Esophagus muscularis mucosa (tissue), 4 donors: ENCODE measurements at regions not wholly inside any gene's neighbourhood (a gene's known extent, or its start where the extent isn't known, plus 50 kb on each side); places are given as distances from the start of the nearest gene placed in this dataset.

Experiments
- DNase-seq: peaks from one replicate; pipeline ENCODE4 v3.0.0-alpha.2; 2017; ENCODE audit errors: extremely low spot score
- H3K27ac ChIP-seq, 4 donors: fragments of 200-600 bp; sonication (generic); replicated peaks in 1 of 4; 1 replicate in 3 of 4; 2 replicates in 1 of 4; pipeline ENCODE4 v1.5.1; 2016 to 2019; ENCODE audit warnings: mild to moderate bottlenecking in 1 of 4
- H3K27me3 ChIP-seq, 4 donors: fragments of 200-600 bp; sonication (generic); one replicate each; pipeline versions ENCODE4 v1.5.1 to v1.6.0; 2016 to 2019
- H3K36me3 ChIP-seq, 4 donors: fragments of 200-600 bp; sonication (generic); one replicate each; pipeline ENCODE4 v1.5.1; 2016 to 2019
- H3K4me1 ChIP-seq, 4 donors: fragments of 200-600 bp; sonication (generic); one replicate each; pipeline ENCODE4 v1.5.1; 2016 to 2019
- H3K4me3 ChIP-seq, 4 donors: fragments of 200-600 bp; sonication (generic); 1 replicate in 2 of 4; 2 replicates in 2 of 4; pipeline ENCODE4 v1.5.1; 2016 to 2019; ENCODE audit warnings: mild to moderate bottlenecking in 4 of 4, moderate library complexity in 1 of 4
- H3K9me3 ChIP-seq, 4 donors: fragments of 200-600 bp; sonication (generic); 1 replicate in 3 of 4; 2 replicates in 1 of 4; pipeline ENCODE4 v1.5.1; 2016 to 2019
- EP300 ChIP-seq: sonication (generic); formaldehyde crosslinking; IDR thresholded peaks from one replicate; pipeline ENCODE4 v1.6.1; 2017; ENCODE audit warnings: antibody characterized with exemption
- POLR2A ChIP-seq: fragments of 450-650 bp; IDR thresholded peaks from one replicate; pipeline ENCODE4 v1.6.1; 2017; ENCODE audit warnings: antibody characterized with exemption, moderate library complexity, mild to moderate bottlenecking, low read depth
- POLR2AphosphoS5 ChIP-seq, 2 donors: sonication (generic); formaldehyde crosslinking; IDR thresholded peaks; one replicate each; pipeline ENCODE4 v1.6.1; 2017; ENCODE audit warnings: antibody characterized with exemption in 2 of 2
- WGBS: methylation state at CpG from one replicate; pipeline ENCODE4 v1.1.5; 2018; 5-methylcytosine and 5-hydroxymethylcytosine counted together
- intact Hi-C: fragments of 100-400 bp; cut with DNase I; formaldehyde crosslinking; loops from one replicate; pipeline ENCODE4 v1.15.1; 2023
- TF ChIP-seq, protein P1 (sequence below), 3 experiments: fragments of 200-600 bp in 2 of 3; fragments of 450-650 bp in 1 of 3; sonication (generic) in 2 of 3; IDR thresholded peaks; one replicate each; pipeline ENCODE4 v1.5.1; 2017 to 2019; ENCODE audit warnings: antibody characterized with exemption in 3 of 3, mild to moderate bottlenecking in 2 of 3, moderate library complexity in 1 of 3

DNA sequence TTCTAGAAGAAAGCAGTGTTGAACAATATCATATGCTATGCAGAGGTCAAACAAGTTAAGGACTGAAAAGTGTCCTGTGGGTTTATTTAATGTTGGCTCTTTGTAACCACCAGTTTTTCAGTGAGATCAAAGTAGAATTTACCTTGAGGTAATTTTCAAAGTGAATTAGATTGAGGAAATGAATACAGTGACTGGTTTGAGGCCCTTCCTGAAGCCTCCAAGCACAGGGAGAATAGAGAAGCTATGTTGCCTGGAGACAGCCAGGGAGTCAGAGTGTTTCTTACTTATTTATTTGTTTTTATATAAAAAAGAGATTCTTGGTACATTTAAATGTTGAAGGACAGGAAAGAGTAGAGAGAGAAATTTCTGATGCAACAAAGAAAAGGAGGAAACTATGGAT lies 954.3 kb upstream of the SPRY2 start:
- Histone ChIP-seq H3K4me3 (no peak overlapping the region), H3K4me1 (no peaks in the 10 kb centered on the region), H3K9me3 (no peaks in the 10 kb centered on the region), H3K27me3 (no peaks in the 10 kb centered on the region), H3K27ac (no peak overlapping the region), H3K36me3 (no peaks in the 10 kb centered on the region)
- TF ChIP-seq, protein P1, sequence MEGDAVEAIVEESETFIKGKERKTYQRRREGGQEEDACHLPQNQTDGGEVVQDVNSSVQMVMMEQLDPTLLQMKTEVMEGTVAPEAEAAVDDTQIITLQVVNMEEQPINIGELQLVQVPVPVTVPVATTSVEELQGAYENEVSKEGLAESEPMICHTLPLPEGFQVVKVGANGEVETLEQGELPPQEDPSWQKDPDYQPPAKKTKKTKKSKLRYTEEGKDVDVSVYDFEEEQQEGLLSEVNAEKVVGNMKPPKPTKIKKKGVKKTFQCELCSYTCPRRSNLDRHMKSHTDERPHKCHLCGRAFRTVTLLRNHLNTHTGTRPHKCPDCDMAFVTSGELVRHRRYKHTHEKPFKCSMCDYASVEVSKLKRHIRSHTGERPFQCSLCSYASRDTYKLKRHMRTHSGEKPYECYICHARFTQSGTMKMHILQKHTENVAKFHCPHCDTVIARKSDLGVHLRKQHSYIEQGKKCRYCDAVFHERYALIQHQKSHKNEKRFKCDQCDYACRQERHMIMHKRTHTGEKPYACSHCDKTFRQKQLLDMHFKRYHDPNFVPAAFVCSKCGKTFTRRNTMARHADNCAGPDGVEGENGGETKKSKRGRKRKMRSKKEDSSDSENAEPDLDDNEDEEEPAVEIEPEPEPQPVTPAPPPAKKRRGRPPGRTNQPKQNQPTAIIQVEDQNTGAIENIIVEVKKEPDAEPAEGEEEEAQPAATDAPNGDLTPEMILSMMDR (IDR thresholded peaks at IDR 0.05), result no peak
- no peak for TF ChIP-seq EP300
- no peak for TF ChIP-seq POLR2A
- TF ChIP-seq POLR2AphosphoS5 (IDR thresholded peaks at IDR 0.05), result no peak
- no peak for DNase-seq
- intact Hi-C loops, result no loop called here

DNA sequence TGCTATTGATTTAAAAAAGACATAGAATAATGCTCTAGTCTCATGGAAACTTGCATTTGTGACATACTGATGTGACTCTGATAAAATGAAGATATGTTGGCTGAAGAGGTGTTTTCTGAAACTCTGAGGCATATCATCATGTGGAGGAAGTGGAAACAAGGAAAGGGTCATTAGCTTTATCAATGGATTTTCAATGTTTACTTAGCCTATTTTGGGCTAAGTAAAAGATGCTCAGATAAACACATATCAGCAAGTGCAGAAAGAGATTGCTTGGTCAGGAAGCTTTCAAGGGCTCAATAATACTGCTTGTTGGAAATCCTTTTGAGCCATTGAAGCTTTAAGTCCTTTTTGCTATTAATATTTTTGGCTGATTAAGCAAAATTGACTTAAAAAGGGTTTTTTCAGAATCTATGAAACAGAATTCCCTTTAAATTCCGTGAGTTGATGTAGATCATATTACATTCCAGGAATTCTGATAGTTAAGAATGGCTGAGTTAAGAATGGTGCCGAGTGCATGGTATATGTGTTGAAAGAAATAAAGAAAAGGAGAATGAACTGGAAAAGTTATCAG lies 952.8 kb upstream of the SPRY2 start:
- no peak overlapping the region for H3K27ac ChIP-seq
- no peak for DNase-seq
- no peaks in the 10 kb centered on the region for H3K9me3 ChIP-seq
- no peaks in the 10 kb centered on the region for H3K4me1 ChIP-seq
- H3K4me3 ChIP-seq, result no peak overlapping the region
- no peaks in the 10 kb centered on the region for H3K36me3 ChIP-seq
- no peaks in the 10 kb centered on the region for H3K27me3 ChIP-seq
- TF ChIP-seq, protein P1 (IDR thresholded peaks at IDR 0.05), result no peak
- TF ChIP-seq EP300 (no peak), POLR2AphosphoS5 (IDR thresholded peaks at IDR 0.05) (no peak), POLR2A (no peak)
- WGBS, result 71% methylated on average over 2 of the region's 2 CpGs
- intact Hi-C loops, result no loop called here

DNA sequence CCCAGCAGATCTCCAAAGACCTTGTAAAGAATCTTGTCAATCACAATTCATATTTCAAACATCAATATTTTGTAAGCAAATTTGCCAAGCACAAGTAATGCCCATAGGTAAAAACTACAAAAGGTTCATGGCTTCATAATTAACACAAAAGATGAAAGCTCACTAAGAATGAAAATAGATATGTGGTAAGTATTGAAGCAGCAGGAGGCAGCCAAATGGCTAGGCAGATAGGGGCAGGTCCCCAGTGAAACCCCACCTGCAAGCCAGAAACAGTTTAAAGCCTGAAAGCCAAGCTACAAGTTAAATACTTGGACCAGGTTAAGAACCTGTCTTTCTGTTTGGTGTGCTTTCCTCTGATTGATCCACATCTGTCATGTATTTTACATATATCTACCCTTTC lies 942.6 kb upstream of the SPRY2 start:
- H3K4me3 ChIP-seq, result no peak overlapping the region
- no peaks in the 10 kb centered on the region for H3K4me1 ChIP-seq
- H3K36me3 ChIP-seq, result no peaks in the 10 kb centered on the region
- no peaks in the 10 kb centered on the region for H3K9me3 ChIP-seq
- intact Hi-C loops, result no loop called here
- H3K27me3 ChIP-seq, result no peaks in the 10 kb centered on the region
- DNase-seq, result no peak
- TF ChIP-seq POLR2AphosphoS5 (IDR thresholded peaks at IDR 0.05) (no peak), EP300 (no peak), POLR2A (no peak)
- TF ChIP-seq, protein P1 (IDR thresholded peaks at IDR 0.05), result no peak
- no peak overlapping the region for H3K27ac ChIP-seq

DNA sequence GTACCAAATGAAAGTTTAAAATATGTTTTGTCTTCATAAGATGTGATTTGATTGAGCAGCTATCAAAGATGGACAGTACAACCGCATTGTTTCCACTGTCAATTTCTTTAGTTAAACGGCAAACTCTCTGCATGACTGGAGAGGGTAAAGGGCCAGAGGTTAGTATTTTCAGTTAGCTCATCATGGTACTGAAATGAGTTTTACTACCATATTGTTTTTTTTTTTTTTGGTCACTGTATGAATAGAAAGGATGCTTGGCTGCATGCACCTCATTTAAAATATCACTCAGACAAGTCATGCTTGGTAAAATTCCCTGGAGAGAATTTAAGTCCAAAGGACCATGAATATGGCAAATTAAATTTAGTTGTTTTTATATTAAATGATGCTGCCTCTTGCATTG lies 942.1 kb upstream of the SPRY2 start:
- Histone ChIP-seq H3K27ac (no peak overlapping the region), H3K9me3 (no peaks in the 10 kb centered on the region), H3K4me1 (no peaks in the 10 kb centered on the region), H3K4me3 (no peak overlapping the region), H3K27me3 (no peaks in the 10 kb centered on the region), H3K36me3 (no peaks in the 10 kb centered on the region)
- WGBS, result 94% methylated on average over 2 of the region's 2 CpGs
- no peak for DNase-seq
- intact Hi-C loops, result no loop called here
- TF ChIP-seq POLR2AphosphoS5 (IDR thresholded peaks at IDR 0.05) (no peak), EP300 (no peak), POLR2A (no peak)
- TF ChIP-seq, protein P1 (IDR thresholded peaks at IDR 0.05), result no peak

DNA sequence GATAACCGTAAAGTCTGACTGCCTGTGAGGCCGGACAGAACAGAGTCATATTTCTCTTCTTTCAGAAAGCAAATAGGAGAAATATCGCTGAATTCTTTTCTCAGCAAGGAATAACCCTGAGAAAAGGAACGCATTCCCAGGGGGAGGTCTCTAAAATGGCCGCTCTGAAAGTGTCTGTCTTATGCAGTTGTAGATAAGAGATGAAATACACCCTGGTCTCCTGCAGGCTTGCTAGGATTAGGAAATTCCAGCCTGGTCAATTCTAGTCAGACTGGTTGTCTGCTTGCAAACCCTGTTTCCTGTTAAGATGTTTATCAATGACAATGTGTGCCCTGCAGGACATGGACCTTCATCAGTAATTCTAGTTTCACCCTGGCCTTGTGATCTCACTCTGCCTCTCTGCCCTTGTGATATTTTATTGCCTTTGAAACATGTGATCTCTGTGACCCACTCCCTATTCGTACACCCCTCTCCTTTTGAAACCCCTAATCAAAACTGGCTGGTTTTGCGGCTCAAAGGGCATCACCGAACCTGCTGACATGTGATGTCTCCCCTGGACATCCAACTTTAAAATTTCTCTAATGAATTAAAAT lies 934.8 kb upstream of the SPRY2 start:
- H3K9me3 ChIP-seq, result peaks cover 0 to 14% (median 4%) of the 10 kb centered on the region in 4 donors
- H3K4me1 ChIP-seq, result no peaks in the 10 kb centered on the region
- DNase-seq, result no peak
- no peaks in the 10 kb centered on the region for H3K27me3 ChIP-seq
- intact Hi-C loops, result no loop called here
- 87% methylated on average over 8 of the region's 8 CpGs for WGBS
- H3K27ac ChIP-seq, result no peak overlapping the region
- no peaks in the 10 kb centered on the region for H3K36me3 ChIP-seq
- no peak overlapping the region for H3K4me3 ChIP-seq
- TF ChIP-seq, protein P1 (IDR thresholded peaks at IDR 0.05), result no peak
- TF ChIP-seq POLR2AphosphoS5 (IDR thresholded peaks at IDR 0.05) (no peak), EP300 (no peak), POLR2A (no peak)
